C4-2B (cell line): ENCODE measurements at regions not wholly inside any gene's neighbourhood (a gene's known extent, or its start where the extent isn't known, plus 50 kb on each side); places are given as distances from the start of the nearest gene placed in this dataset.

Experiments
- CTCF ChIP-seq: fragments of 450-650 bp; conservative IDR thresholded peaks from 2 replicates; pipeline ENCODE4 v1.5.1; 2017; ENCODE audit warnings: mild to moderate bottlenecking
- ZFX ChIP-seq: fragments of 450-650 bp; IDR thresholded peaks from 2 replicates; pipeline ENCODE4 v1.6.1; 2017

- no peak for TF ChIP-seq CTCF
- TF ChIP-seq ZFX: no peak
These were observed 193.2 kb upstream of the ZNF385D start for GRCh38 chr3:21944251-21944650.
